HG02852 (cell line): ENCODE measurements at regions not wholly inside any gene's neighbourhood (a gene's known extent, or its start where the extent isn't known, plus 50 kb on each side); places are given as distances from the start of the nearest gene placed in this dataset.

Experiments
- ATAC-seq: cut with Tn5 transposase; IDR thresholded peaks from one replicate; pipeline ENCODE4 v1.9.1; 2021; ENCODE audit warnings: mild to moderate bottlenecking, moderate library complexity; ENCODE audit not compliant: unreplicated experiment

GRCh38 chr20:23232679-23233308, 117.8 kb upstream of the NXT1 start:
- ATAC-seq = no peak

- no peak for ATAC-seq
Observed at GRCh38 chr20:23232219-23232581, 118.4 kb upstream of the NXT1 start.

- no peak for ATAC-seq
Observed at GRCh38 chr20:23231561-23232218, 118.9 kb upstream of the NXT1 start.

GRCh38 chr20:23230766-23231385, 119.7 kb upstream of the NXT1 start:
- ATAC-seq = no peak

GRCh38 chr20:23229989-23230388, 120.6 kb upstream of the NXT1 start:
- ATAC-seq = no peak

- ATAC-seq = no peak
Observed at GRCh38 chr20:23228912-23229311, 121.7 kb upstream of the NXT1 start.

- ATAC-seq = no peak
Observed at GRCh38 chr20:23227976-23228375, 122.6 kb upstream of the NXT1 start.

GRCh38 chr20:23227274-23227673, 123.3 kb upstream of the NXT1 start:
- no peak for ATAC-seq

GRCh38 chr20:23226612-23227265, 123.9 kb upstream of the NXT1 start:
- ATAC-seq = no peak

GRCh38 chr20:23225407-23226060, 125.1 kb upstream of the NXT1 start:
- no peak for ATAC-seq

GRCh38 chr20:23224806-23225205, 125.8 kb upstream of the NXT1 start:
- no peak for ATAC-seq

- ATAC-seq = no peak
Observed at GRCh38 chr20:23223908-23224580, 126.5 kb upstream of the NXT1 start.

GRCh38 chr20:23222531-23223200, 127.9 kb upstream of the NXT1 start:
- no peak for ATAC-seq

GRCh38 chr20:23217023-23217422, 130.9 kb upstream of the CD93 start:
- no peak for ATAC-seq

GRCh38 chr20:23215344-23215995, 129.3 kb upstream of the CD93 start:
- no peak for ATAC-seq

GRCh38 chr20:23214903-23215302, 128.8 kb upstream of the CD93 start:
- ATAC-seq = no peak

- ATAC-seq = no peak
Observed at GRCh38 chr20:23212464-23212995, 126.4 kb upstream of the CD93 start.

- no peak for ATAC-seq
Observed at GRCh38 chr20:23212011-23212410, 125.9 kb upstream of the CD93 start.

GRCh38 chr20:23211164-23211563, 125.0 kb upstream of the CD93 start:
- no peak for ATAC-seq
